ENCODE measurements at regions not wholly inside any gene's neighbourhood (a gene's known extent, or its start where the extent isn't known, plus 50 kb on each side); places are given as distances from the start of the nearest gene placed in this dataset.

- no peak for TF ChIP-seq CTCF (IDR thresholded peaks at IDR 0.05)
- no peak for TF ChIP-seq POLR2A (IDR thresholded peaks at IDR 0.05)
Observed at GRCh38 chr9:111175350-111175749, 137.1 kb upstream of the LPAR1 start.

Measured in uterus (tissue), 2 donors.